GM18868 (cell line): ENCODE measurements at regions not wholly inside any gene's neighbourhood (a gene's known extent, or its start where the extent isn't known, plus 50 kb on each side); places are given as distances from the start of the nearest gene placed in this dataset.
"Not testable (repeated sequence)": the region's sequence is repeated elsewhere in the genome, so short reads cannot be mapped to it uniquely, and the experiment has no call there.

ENCODE experiments used
- ATAC-seq: cut with Tn5 transposase; IDR thresholded peaks from one replicate; pipeline ENCODE4 v1.9.1; 2021; ENCODE audit warnings: mild to moderate bottlenecking, moderate library complexity; ENCODE audit not compliant: unreplicated experiment

GRCh38 chr2:48043131-48043700 lies 136.9 kb upstream of the FBXO11 start:
- ATAC-seq = no peak

- ATAC-seq = no peak
These were observed 137.4 kb upstream of the FBXO11 start for GRCh38 chr2:48043746-48044145.

GRCh38 chr2:48045613-48046012 lies 139.3 kb upstream of the FBXO11 start:
- no peak for ATAC-seq

GRCh38 chr2:48048476-48049171 lies 142.3 kb upstream of the FBXO11 start:
- ATAC-seq = no peak

GRCh38 chr2:48049371-48049770 lies 143.1 kb upstream of the FBXO11 start:
- no peak for ATAC-seq

GRCh38 chr2:48050711-48051110 lies 144.4 kb upstream of the FBXO11 start:
- ATAC-seq = no peak

GRCh38 chr2:48059975-48060374 lies 153.7 kb upstream of the FBXO11 start:
- no peak for ATAC-seq

GRCh38 chr2:48061656-48062055 lies 155.4 kb upstream of the FBXO11 start:
- ATAC-seq = not testable (repeated sequence)

- ATAC-seq = no peak
These were observed 158.8 kb upstream of the FBXO11 start for GRCh38 chr2:48065096-48065495.

GRCh38 chr2:48066000-48066399 lies 159.7 kb upstream of the FBXO11 start:
- ATAC-seq = no peak

- no peak for ATAC-seq
These were observed 163.5 kb upstream of the FBXO11 start for GRCh38 chr2:48069769-48070168.

- ATAC-seq = no peak
These were observed 164.1 kb upstream of the FBXO11 start for GRCh38 chr2:48070415-48070814.

GRCh38 chr2:48072583-48072982 lies 166.3 kb upstream of the FBXO11 start:
- ATAC-seq = no peak

GRCh38 chr2:48075631-48076030 lies 169.3 kb upstream of the FBXO11 start:
- no peak for ATAC-seq

- no peak for ATAC-seq
These were observed 174.4 kb upstream of the FBXO11 start for GRCh38 chr2:48080534-48081316.

- no peak for ATAC-seq
These were observed 175.0 kb upstream of the FBXO11 start for GRCh38 chr2:48081317-48081628.

- no peak for ATAC-seq
These were observed 179.6 kb upstream of the FBXO11 start for GRCh38 chr2:48085888-48086287.

- ATAC-seq = no peak
These were observed 182.7 kb upstream of the FBXO11 start for GRCh38 chr2:48088994-48089393.

- no peak for ATAC-seq
These were observed 183.3 kb upstream of the FBXO11 start for GRCh38 chr2:48089644-48090043.

- no peak for ATAC-seq
These were observed 186.8 kb upstream of the FBXO11 start for GRCh38 chr2:48092846-48093803.

- ATAC-seq = not testable (repeated sequence)
These were observed 190.5 kb upstream of the FBXO11 start for GRCh38 chr2:48096765-48097164.
